GDM1 (cell line): ENCODE measurements at regions not wholly inside any gene's neighbourhood (a gene's known extent, or its start where the extent isn't known, plus 50 kb on each side); places are given as distances from the start of the nearest gene placed in this dataset.

Source experiments
- DNase-seq: peaks from one replicate; lab custom pipeline; 2025; lab: John Stamatoyannopoulos, UW

GRCh38 chr2:34408100-34408499 is 809.0 kb upstream of the FAM98A start:
- DNase-seq = no peak

GRCh38 chr2:34403512-34403911 is 804.4 kb upstream of the FAM98A start:
- DNase-seq = no peak

GRCh38 chr2:34402376-34402775 is 803.3 kb upstream of the FAM98A start:
- DNase-seq = no peak

- DNase-seq = no peak
Observed at GRCh38 chr2:34401186-34401585, 802.1 kb upstream of the FAM98A start.

- DNase-seq = no peak
Observed at GRCh38 chr2:34388446-34388845, 789.3 kb upstream of the FAM98A start.

GRCh38 chr2:34387536-34387935 is 788.4 kb upstream of the FAM98A start:
- no peak for DNase-seq

GRCh38 chr2:34379586-34379985 is 780.5 kb upstream of the FAM98A start:
- DNase-seq = no peak

- DNase-seq = no peak
Observed at GRCh38 chr2:34373586-34374233, 774.6 kb upstream of the FAM98A start.

GRCh38 chr2:34372967-34373366 is 773.9 kb upstream of the FAM98A start:
- no peak for DNase-seq

- DNase-seq = no peak
Observed at GRCh38 chr2:34371711-34372110, 772.6 kb upstream of the FAM98A start.

- DNase-seq = no peak
Observed at GRCh38 chr2:34368304-34368703, 769.2 kb upstream of the FAM98A start.

- DNase-seq = no peak
Observed at GRCh38 chr2:34365932-34366331, 766.8 kb upstream of the FAM98A start.

GRCh38 chr2:34365512-34365911 is 766.4 kb upstream of the FAM98A start:
- DNase-seq = no peak

GRCh38 chr2:34353509-34354113 is 754.5 kb upstream of the FAM98A start:
- no peak for DNase-seq

- DNase-seq = no peak
Observed at GRCh38 chr2:34349527-34349926, 750.4 kb upstream of the FAM98A start.

- DNase-seq = no peak
Observed at GRCh38 chr2:34345030-34345429, 745.9 kb upstream of the FAM98A start.

GRCh38 chr2:34340307-34340706 is 741.2 kb upstream of the FAM98A start:
- DNase-seq = no peak

- no peak for DNase-seq
Observed at GRCh38 chr2:34337735-34338134, 738.6 kb upstream of the FAM98A start.

- no peak for DNase-seq
Observed at GRCh38 chr2:34332813-34333212, 733.7 kb upstream of the FAM98A start.

- DNase-seq = no peak
Observed at GRCh38 chr2:34320056-34320455, 721.0 kb upstream of the FAM98A start.

- DNase-seq = no peak
Observed at GRCh38 chr2:34317797-34318196, 718.7 kb upstream of the FAM98A start.

- no peak for DNase-seq
Observed at GRCh38 chr2:34316788-34317187, 717.7 kb upstream of the FAM98A start.

GRCh38 chr2:34311816-34312215 is 712.7 kb upstream of the FAM98A start:
- no peak for DNase-seq

GRCh38 chr2:34308140-34308539 is 709.0 kb upstream of the FAM98A start:
- no peak for DNase-seq
